Mesenchymal stem cell (in vitro differentiated cells and primary cell): ENCODE measurements at regions not wholly inside any gene's neighbourhood (a gene's known extent, or its start where the extent isn't known, plus 50 kb on each side); places are given as distances from the start of the nearest gene placed in this dataset.

Source experiments
- DNase-seq: peaks from one replicate; pipeline ENCODE4 v3.0.0-alpha.2; 2013
- H2AFZ ChIP-seq: one replicate; pipeline ENCODE4 v1.6.1; 2013; ENCODE audit warnings: low read depth, mild to moderate bottlenecking, control low read depth, inconsistent platforms, low read length, moderate library complexity
- H2AK5ac ChIP-seq: 2 replicates; pipeline ENCODE4 v1.6.1; 2013; ENCODE audit warnings: low read length, moderate library complexity, mild to moderate bottlenecking, inconsistent platforms; ENCODE audit not compliant: severe bottlenecking
- H2BK120ac ChIP-seq: one replicate; pipeline ENCODE4 v1.6.1; 2013; ENCODE audit warnings: low read depth, mild to moderate bottlenecking, inconsistent platforms, low read length, moderate library complexity
- H2BK12ac ChIP-seq, 2 experiments: one replicate each; pipeline ENCODE4 v1.6.1; 2013; ENCODE audit warnings: inconsistent platforms in 2 of 2, low read length in 2 of 2, mild to moderate bottlenecking in 2 of 2, moderate library complexity in 2 of 2, control low read depth in 1 of 2
- H2BK15ac ChIP-seq: one replicate; pipeline ENCODE4 v1.6.1; 2013; ENCODE audit warnings: mild to moderate bottlenecking, low read depth, inconsistent platforms; ENCODE audit not compliant: poor library complexity, severe bottlenecking
- H2BK5ac ChIP-seq: 2 replicates; pipeline ENCODE4 v1.6.1; 2013; ENCODE audit warnings: low read depth, mild to moderate bottlenecking, low read length, control low read depth, inconsistent platforms; ENCODE audit not compliant: poor library complexity, severe bottlenecking
- H3K14ac ChIP-seq, 2 experiments: one replicate each; pipeline ENCODE4 v1.6.1; 2013; ENCODE audit warnings: inconsistent platforms in 2 of 2, low read length in 2 of 2, control low read depth in 1 of 2, mild to moderate bottlenecking in 1 of 2, moderate library complexity in 1 of 2
- H3K18ac ChIP-seq, 2 experiments: one replicate each; pipeline ENCODE4 v1.6.1; 2013; ENCODE audit warnings: inconsistent platforms in 2 of 2, low read length in 2 of 2, control low read depth in 1 of 2, low read depth in 1 of 2, mild to moderate bottlenecking in 1 of 2
- H3K23ac ChIP-seq, 2 experiments: one replicate each; pipeline ENCODE4 v1.6.1; 2013; ENCODE audit warnings: inconsistent platforms in 2 of 2, low read length in 2 of 2, mild to moderate bottlenecking in 2 of 2, moderate library complexity in 2 of 2, control low read depth in 1 of 2
- H3K27ac ChIP-seq: 2 replicates; pipeline ENCODE4 v1.5.1; 2013; ENCODE audit warnings: mild to moderate bottlenecking, moderate library complexity, low read length, control low read depth, inconsistent platforms; ENCODE audit not compliant: poor library complexity, severe bottlenecking
- H3K27me3 ChIP-seq, 2 experiments: 2 replicates each; pipeline versions ENCODE4 v1.6.1 to v1.7.0; 2013; ENCODE audit warnings: low read length in 2 of 2, mild to moderate bottlenecking in 2 of 2, moderate library complexity in 2 of 2, control low read depth in 1 of 2, inconsistent platforms in 1 of 2; ENCODE audit not compliant: control insufficient read depth in 1 of 2, insufficient read depth in 1 of 2
- H3K36me3 ChIP-seq, 2 experiments: 2 replicates each; pipeline versions ENCODE4 v1.6.1 to v1.7.0; 2013; ENCODE audit warnings: low read length in 2 of 2, control low read depth in 1 of 2, inconsistent platforms in 1 of 2, low read depth in 1 of 2, mild to moderate bottlenecking in 1 of 2; ENCODE audit not compliant: insufficient read depth in 2 of 2, control insufficient read depth in 1 of 2
- H3K4ac ChIP-seq, 2 experiments: one replicate each; pipeline ENCODE4 v1.6.1; 2013; ENCODE audit warnings: inconsistent platforms in 2 of 2, low read length in 2 of 2, mild to moderate bottlenecking in 2 of 2, moderate library complexity in 2 of 2, control low read depth in 1 of 2, low read depth in 1 of 2
- H3K4me1 ChIP-seq: 2 replicates; pipeline ENCODE4 v1.6.1; 2013; ENCODE audit warnings: low read depth, low read length, control low read depth; ENCODE audit not compliant: control insufficient read depth, insufficient read depth
- H3K4me2 ChIP-seq: 2 replicates; pipeline ENCODE4 v1.6.1; 2013; ENCODE audit warnings: low read length, mild to moderate bottlenecking, inconsistent platforms; ENCODE audit not compliant: poor library complexity, severe bottlenecking
- H3K4me3 ChIP-seq, 2 experiments: 2 replicates each; pipeline versions ENCODE4 v1.5.1 to v1.7.0; 2013; ENCODE audit warnings: low read length in 2 of 2, mild to moderate bottlenecking in 2 of 2, control low read depth in 1 of 2, low read depth in 1 of 2; ENCODE audit not compliant: insufficient read depth in 1 of 2
- H3K79me1 ChIP-seq: replicated peaks from 2 replicates; pipeline ENCODE4 v1.6.1; 2013; ENCODE audit warnings: mild to moderate bottlenecking, control low read depth, low read length, inconsistent platforms; ENCODE audit not compliant: poor library complexity, severe bottlenecking
- H3K9ac ChIP-seq: 2 replicates; pipeline ENCODE4 v1.7.0; 2013; ENCODE audit warnings: mild to moderate bottlenecking, low read length, moderate library complexity
- H3K9me3 ChIP-seq: 2 replicates; pipeline ENCODE4 v1.7.0; 2013; ENCODE audit warnings: mild to moderate bottlenecking, low read length; ENCODE audit not compliant: control insufficient read depth
- H4K8ac ChIP-seq: one replicate; pipeline ENCODE4 v1.6.1; 2013; ENCODE audit warnings: inconsistent platforms, mild to moderate bottlenecking, low read length, moderate library complexity
- H4K91ac ChIP-seq: one replicate; pipeline ENCODE4 v1.6.1; 2013; ENCODE audit warnings: mild to moderate bottlenecking, low read length, inconsistent platforms
- WGBS: methylation state at CpG from one replicate; pipeline ENCODE4 v1.1.7; 2013; ENCODE audit warnings: mixed read lengths; 5-methylcytosine and 5-hydroxymethylcytosine counted together

DNA sequence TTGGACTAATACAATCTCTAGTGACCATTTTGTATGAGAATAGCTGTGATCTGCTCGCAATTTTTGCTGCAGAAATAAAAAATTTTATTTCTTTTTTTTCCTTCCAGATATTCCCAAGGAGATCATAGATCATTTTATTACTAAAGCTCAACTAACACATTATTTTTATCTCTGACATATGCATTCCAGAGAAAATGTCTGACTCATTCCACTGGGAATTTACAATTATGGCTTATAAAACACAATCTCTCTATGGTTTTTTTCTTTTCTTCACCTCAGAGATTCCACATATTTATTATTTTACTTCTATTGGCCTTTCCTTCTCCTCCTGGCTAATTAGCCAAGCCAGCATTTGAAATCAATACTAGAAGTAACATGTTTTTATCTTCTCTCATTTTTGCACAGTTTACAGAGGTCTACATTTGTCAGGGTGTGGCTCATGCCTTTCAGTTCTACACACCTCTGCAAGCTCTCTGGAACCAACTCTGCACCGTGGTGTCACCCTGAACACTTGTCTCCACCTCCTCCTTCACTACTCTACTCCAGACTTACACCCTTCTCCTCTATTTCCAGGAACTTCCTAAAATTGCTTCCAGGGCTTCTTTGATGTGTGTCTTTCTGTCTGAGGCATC lies 59.8 kb upstream of the GPM6A start:
- Histone ChIP-seq H3K9me3 (peaks cover 12% of the 10 kb centered on the region), H3K4ac (no peak overlapping the region), H4K91ac (no peak overlapping the region), H3K4me2 (no peak overlapping the region), H3K36me3 (no peaks in the 10 kb centered on the region), H3K18ac (no peak overlapping the region), H2BK120ac (no peak overlapping the region), H3K79me1 (no peaks in the 10 kb centered on the region), H2AFZ (no peak overlapping the region), H3K27me3 (no peaks in the 10 kb centered on the region), H2AK5ac (no peak overlapping the region), H3K4me1 (no peaks in the 10 kb centered on the region), H3K9ac (no peak overlapping the region), H3K14ac (no peak overlapping the region), H4K8ac (no peak overlapping the region), H3K27ac (no peak overlapping the region), H2BK5ac (no peak overlapping the region), H2BK12ac (no peak overlapping the region), H3K23ac (no peak overlapping the region), H2BK15ac (no peak overlapping the region), H3K4me3 (no peak overlapping the region)
- DNase-seq: no peak
- 72% methylated on average over 2 of the region's 2 CpGs for WGBS

GRCh38 chr4:175873707-175874106 lies 61.6 kb upstream of the GPM6A start:
- 83% methylated on average over 1 of the region's 1 CpG for WGBS
- Histone ChIP-seq H2AFZ (no peak overlapping the region), H3K9ac (no peak overlapping the region), H2BK15ac (no peak overlapping the region), H3K4me2 (no peak overlapping the region), H3K27ac (no peak overlapping the region), H3K4ac (no peak overlapping the region), H4K8ac (no peak overlapping the region), H2BK120ac (no peak overlapping the region), H3K18ac (no peak overlapping the region), H3K14ac (no peak overlapping the region), H3K36me3 (no peaks in the 10 kb centered on the region), H3K23ac (no peak overlapping the region), H2BK12ac (no peak overlapping the region), H4K91ac (no peak overlapping the region), H2AK5ac (no peak overlapping the region), H2BK5ac (no peak overlapping the region), H3K4me3 (no peak overlapping the region), H3K79me1 (no peaks in the 10 kb centered on the region), H3K4me1 (no peaks in the 10 kb centered on the region), H3K27me3 (no peaks in the 10 kb centered on the region), H3K9me3 (peaks cover 5% of the 10 kb centered on the region)
- DNase-seq: no peak

- Histone ChIP-seq H3K23ac (no peak overlapping the region), H3K27me3 (no peaks in the 10 kb centered on the region), H3K14ac (no peak overlapping the region)
Measured at GRCh38 chr4:175874306-175874705, 62.2 kb upstream of the GPM6A start.

GRCh38 chr4:175875993-175876771 lies 64.1 kb upstream of the GPM6A start:
- 89% methylated on average over 4 of the region's 5 CpGs for WGBS
- H2BK5ac ChIP-seq: no peak overlapping the region
- no peak overlapping the region for H2BK12ac ChIP-seq
- H3K23ac ChIP-seq: no peak overlapping the region
- no peak overlapping the region for H2AK5ac ChIP-seq
- no peak overlapping the region for H3K27ac ChIP-seq
- H3K79me1 ChIP-seq: no peaks in the 10 kb centered on the region
- DNase-seq: no peak
- H3K9me3 ChIP-seq: peaks cover 8% of the 10 kb centered on the region
- H3K36me3 ChIP-seq: no peaks in the 10 kb centered on the region
- H3K4me1 ChIP-seq: no peaks in the 10 kb centered on the region
- H4K91ac ChIP-seq: no peak overlapping the region
- no peak overlapping the region for H3K9ac ChIP-seq
- no peak overlapping the region for H3K4me2 ChIP-seq
- no peak overlapping the region for H3K14ac ChIP-seq
- no peak overlapping the region for H4K8ac ChIP-seq
- H2BK15ac ChIP-seq: no peak overlapping the region
- H2BK120ac ChIP-seq: no peak overlapping the region
- H3K4me3 ChIP-seq: no peak overlapping the region
- H3K4ac ChIP-seq: no peak overlapping the region
- H3K18ac ChIP-seq: no peak overlapping the region
- no peaks in the 10 kb centered on the region for H3K27me3 ChIP-seq
- H2AFZ ChIP-seq: no peak overlapping the region

More at GRCh38 chr4:175874306-175874705, 62.2 kb upstream of the GPM6A start:
- Histone ChIP-seq H4K91ac (no peak overlapping the region), H4K8ac (no peak overlapping the region), H3K36me3 (no peaks in the 10 kb centered on the region), H3K9ac (no peak overlapping the region), H3K9me3 (peaks cover 7% of the 10 kb centered on the region), H3K4me1 (no peaks in the 10 kb centered on the region), H2BK5ac (no peak overlapping the region), H3K79me1 (no peaks in the 10 kb centered on the region), H2BK15ac (no peak overlapping the region), H2AFZ (no peak overlapping the region), H2AK5ac (no peak overlapping the region), H2BK12ac (no peak overlapping the region), H3K27ac (no peak overlapping the region), H3K4me3 (no peak overlapping the region), H2BK120ac (no peak overlapping the region), H3K18ac (no peak overlapping the region), H3K4ac (no peak overlapping the region), H3K4me2 (no peak overlapping the region)
- DNase-seq: no peak
- WGBS: 70% methylated on average over 5 of the region's 5 CpGs
